Fibroblast of peridontal ligament (primary cell): ENCODE measurements at regions not wholly inside any gene's neighbourhood (a gene's known extent, or its start where the extent isn't known, plus 50 kb on each side); places are given as distances from the start of the nearest gene placed in this dataset.
"Not testable (repeated sequence)": the region's sequence is repeated elsewhere in the genome, so short reads cannot be mapped to it uniquely, and the experiment has no call there.

ENCODE experiments used
- DNase-seq: peaks from one replicate; pipeline ENCODE4 v3.0.0-alpha.2; 2010; ENCODE audit errors: extremely low read depth

GRCh38 chr9:66152406-66152805 lies 415.5 kb downstream of the FOXD4L4 start:
- DNase-seq = not testable (repeated sequence)

- DNase-seq = peak; percentile 7
Measured at GRCh38 chr9:66153021-66153725, 416.2 kb downstream of the FOXD4L4 start.

GRCh38 chr9:66153971-66154691 lies 417.2 kb downstream of the FOXD4L4 start:
- not testable (repeated sequence) for DNase-seq

GRCh38 chr9:66182316-66182715 lies 445.4 kb downstream of the FOXD4L4 start:
- not testable (repeated sequence) for DNase-seq

- not testable (repeated sequence) for DNase-seq
Measured at GRCh38 chr9:66183648-66184047, 446.7 kb downstream of the FOXD4L4 start.

GRCh38 chr9:66197199-66197598 lies 460.3 kb downstream of the FOXD4L4 start:
- DNase-seq = not testable (repeated sequence)

- not testable (repeated sequence) for DNase-seq
Measured at GRCh38 chr9:66198421-66198820, 461.5 kb downstream of the FOXD4L4 start.

- DNase-seq = not testable (repeated sequence)
Measured at GRCh38 chr9:66206617-66207016, 469.7 kb downstream of the FOXD4L4 start.

GRCh38 chr9:66207914-66208313 lies 471.0 kb downstream of the FOXD4L4 start:
- not testable (repeated sequence) for DNase-seq

- DNase-seq = not testable (repeated sequence)
Measured at GRCh38 chr9:66244763-66245162, 507.8 kb downstream of the FOXD4L4 start.

- not testable (repeated sequence) for DNase-seq
Measured at GRCh38 chr9:66245481-66245880, 508.5 kb downstream of the FOXD4L4 start.

- DNase-seq = not testable (repeated sequence)
Measured at GRCh38 chr9:66257581-66257980, 520.6 kb downstream of the FOXD4L4 start.

- DNase-seq = not testable (repeated sequence)
Measured at GRCh38 chr9:66261576-66261975, 524.6 kb downstream of the FOXD4L4 start.

- DNase-seq = not testable (repeated sequence)
Measured at GRCh38 chr9:66263621-66264020, 526.7 kb downstream of the FOXD4L4 start.

- DNase-seq = not testable (repeated sequence)
Measured at GRCh38 chr9:66264786-66265185, 527.8 kb downstream of the FOXD4L4 start.

- not testable (repeated sequence) for DNase-seq
Measured at GRCh38 chr9:66266202-66266601, 529.3 kb downstream of the FOXD4L4 start.

- DNase-seq = not testable (repeated sequence)
Measured at GRCh38 chr9:66266856-66267430, 530.0 kb downstream of the FOXD4L4 start.

- DNase-seq = not testable (repeated sequence)
Measured at GRCh38 chr9:66267684-66268083, 530.7 kb downstream of the FOXD4L4 start.

GRCh38 chr9:66269024-66269423 lies 532.1 kb downstream of the FOXD4L4 start:
- not testable (repeated sequence) for DNase-seq

GRCh38 chr9:66269783-66270182 lies 532.8 kb downstream of the FOXD4L4 start:
- not testable (repeated sequence) for DNase-seq

- not testable (repeated sequence) for DNase-seq
Measured at GRCh38 chr9:66278809-66279208, 541.9 kb downstream of the FOXD4L4 start.
